ENCODE measurements at regions not wholly inside any gene's neighbourhood (a gene's known extent, or its start where the extent isn't known, plus 50 kb on each side); places are given as distances from the start of the nearest gene placed in this dataset.

DNA sequence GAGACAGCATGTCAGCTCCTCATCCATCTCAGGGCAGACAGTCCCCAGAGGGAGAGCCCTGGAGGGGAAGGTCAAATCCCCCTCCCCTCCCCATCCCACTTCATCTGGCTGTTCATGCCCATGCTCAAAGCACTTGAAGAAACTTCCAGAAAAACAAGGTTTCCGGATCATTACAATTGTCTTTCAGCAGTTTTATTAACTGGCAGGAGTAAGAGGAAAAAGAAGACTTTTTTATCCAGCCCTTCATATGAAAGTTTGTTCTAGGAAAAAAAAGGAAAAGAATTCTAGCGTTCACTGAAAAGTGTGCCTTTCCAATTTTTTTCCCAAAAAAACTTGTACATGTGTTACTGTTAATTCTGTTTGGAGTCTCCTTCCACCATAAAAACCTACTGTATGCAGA is 145.7 kb upstream of the TIAM1 start:
- no peak for DNase-seq (ENCODE audit: low read depth)
- H3K4me3 ChIP-seq (ENCODE audit: low read length) = no peak overlapping the region
- TF ChIP-seq, protein P1, sequence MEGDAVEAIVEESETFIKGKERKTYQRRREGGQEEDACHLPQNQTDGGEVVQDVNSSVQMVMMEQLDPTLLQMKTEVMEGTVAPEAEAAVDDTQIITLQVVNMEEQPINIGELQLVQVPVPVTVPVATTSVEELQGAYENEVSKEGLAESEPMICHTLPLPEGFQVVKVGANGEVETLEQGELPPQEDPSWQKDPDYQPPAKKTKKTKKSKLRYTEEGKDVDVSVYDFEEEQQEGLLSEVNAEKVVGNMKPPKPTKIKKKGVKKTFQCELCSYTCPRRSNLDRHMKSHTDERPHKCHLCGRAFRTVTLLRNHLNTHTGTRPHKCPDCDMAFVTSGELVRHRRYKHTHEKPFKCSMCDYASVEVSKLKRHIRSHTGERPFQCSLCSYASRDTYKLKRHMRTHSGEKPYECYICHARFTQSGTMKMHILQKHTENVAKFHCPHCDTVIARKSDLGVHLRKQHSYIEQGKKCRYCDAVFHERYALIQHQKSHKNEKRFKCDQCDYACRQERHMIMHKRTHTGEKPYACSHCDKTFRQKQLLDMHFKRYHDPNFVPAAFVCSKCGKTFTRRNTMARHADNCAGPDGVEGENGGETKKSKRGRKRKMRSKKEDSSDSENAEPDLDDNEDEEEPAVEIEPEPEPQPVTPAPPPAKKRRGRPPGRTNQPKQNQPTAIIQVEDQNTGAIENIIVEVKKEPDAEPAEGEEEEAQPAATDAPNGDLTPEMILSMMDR (conservative IDR thresholded peaks at IDR 0.05; ENCODE audit: low read length) = no peak

DNA sequence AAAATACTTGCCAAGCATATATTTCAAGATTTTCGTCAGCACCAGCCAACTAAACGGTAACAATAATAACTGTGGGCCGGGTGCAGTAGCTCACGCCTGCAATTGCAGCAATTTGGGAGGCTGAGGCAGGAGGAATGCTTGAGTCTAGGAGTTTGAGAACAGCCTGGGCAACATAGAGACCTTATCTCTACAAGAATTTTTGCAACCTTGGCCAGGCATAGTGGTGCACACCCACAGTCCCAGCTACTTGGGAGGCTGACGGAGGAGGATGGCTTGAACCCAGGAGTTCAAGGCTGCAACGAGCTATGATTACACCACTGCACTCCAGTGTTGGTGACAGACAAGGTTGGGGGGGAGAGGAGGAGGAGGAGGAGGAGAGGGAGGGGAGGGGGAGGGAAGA is 145.0 kb upstream of the TIAM1 start:
- no peak for DNase-seq (ENCODE audit: low read depth)
- TF ChIP-seq, protein P1 (conservative IDR thresholded peaks at IDR 0.05; ENCODE audit: low read length) = no peak
- H3K4me3 ChIP-seq (ENCODE audit: low read length) = no peak overlapping the region

DNA sequence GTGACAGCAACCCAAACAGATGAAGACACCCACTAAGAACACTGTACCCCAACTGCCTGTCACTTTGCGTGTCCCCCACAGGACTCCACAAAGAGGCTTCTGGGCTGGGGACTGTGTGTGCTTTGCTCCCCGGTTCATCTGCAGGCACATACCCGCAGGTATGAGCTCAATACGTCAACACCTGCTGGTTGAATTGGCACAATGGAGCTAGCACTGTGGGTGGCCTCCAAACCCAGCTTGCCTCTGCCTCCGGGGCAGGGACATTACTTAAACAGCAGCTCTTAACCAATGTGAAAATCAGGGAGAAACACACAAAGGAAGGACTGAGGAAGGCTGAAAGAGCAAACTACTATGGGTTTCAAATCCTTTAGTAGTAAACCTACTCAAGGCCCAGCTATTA is 140.2 kb upstream of the TIAM1 start:
- TF ChIP-seq, protein P1 (conservative IDR thresholded peaks at IDR 0.05; ENCODE audit: low read length) = no peak
- no peak overlapping the region for H3K4me3 ChIP-seq (ENCODE audit: low read length)
- DNase-seq (ENCODE audit: low read depth) = no peak

DNA sequence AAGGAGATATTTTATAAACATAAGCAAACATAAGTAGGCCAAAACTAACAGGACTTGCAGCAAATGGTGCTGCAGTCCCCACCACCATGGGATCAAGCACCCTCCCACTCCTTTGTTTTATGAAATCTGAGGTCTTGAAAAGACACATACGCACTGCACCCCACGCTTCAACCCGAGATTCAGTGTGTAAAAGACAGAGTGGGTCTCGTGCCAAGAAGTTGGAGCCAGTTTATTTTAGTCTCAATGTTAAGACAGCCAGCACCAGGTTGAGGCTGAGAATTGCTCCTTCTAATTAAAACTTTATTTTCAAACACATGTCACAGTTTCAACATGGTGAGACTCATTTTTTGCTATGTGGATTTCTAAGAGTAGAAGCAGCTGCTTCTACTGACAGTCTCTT is 139.1 kb upstream of the TIAM1 start:
- H3K4me3 ChIP-seq (ENCODE audit: low read length) = no peak overlapping the region

DNA sequence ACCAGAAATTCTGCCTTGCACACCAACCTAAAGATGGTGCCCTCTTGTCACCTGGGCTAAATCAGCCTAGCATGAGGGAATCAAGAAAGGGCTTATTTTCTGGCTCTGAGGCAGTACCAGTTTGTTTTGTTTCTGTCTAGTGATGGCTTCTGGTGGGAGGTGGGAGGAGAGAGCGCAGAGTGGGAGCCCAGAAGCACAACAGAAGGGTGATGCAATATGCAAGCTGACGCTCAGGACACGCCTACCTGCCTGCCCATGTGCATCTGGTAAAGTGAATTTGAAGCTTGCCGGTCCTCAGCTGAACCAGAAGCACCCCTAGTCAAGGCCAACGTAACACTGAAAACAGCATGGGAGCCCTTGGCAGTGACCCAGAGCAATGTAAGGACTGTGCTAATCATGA is 138.4 kb upstream of the TIAM1 start:
- TF ChIP-seq, protein P1 (conservative IDR thresholded peaks at IDR 0.05; ENCODE audit: low read length) = no peak
- no peak overlapping the region for H3K4me3 ChIP-seq (ENCODE audit: low read length)
- DNase-seq (ENCODE audit: low read depth) = no peak

More for the DNA sequence above, 139.1 kb upstream of the TIAM1 start:
- DNase-seq (ENCODE audit: low read depth) = no peak
- TF ChIP-seq, protein P1 (conservative IDR thresholded peaks at IDR 0.05; ENCODE audit: low read length) = no peak

DNA sequence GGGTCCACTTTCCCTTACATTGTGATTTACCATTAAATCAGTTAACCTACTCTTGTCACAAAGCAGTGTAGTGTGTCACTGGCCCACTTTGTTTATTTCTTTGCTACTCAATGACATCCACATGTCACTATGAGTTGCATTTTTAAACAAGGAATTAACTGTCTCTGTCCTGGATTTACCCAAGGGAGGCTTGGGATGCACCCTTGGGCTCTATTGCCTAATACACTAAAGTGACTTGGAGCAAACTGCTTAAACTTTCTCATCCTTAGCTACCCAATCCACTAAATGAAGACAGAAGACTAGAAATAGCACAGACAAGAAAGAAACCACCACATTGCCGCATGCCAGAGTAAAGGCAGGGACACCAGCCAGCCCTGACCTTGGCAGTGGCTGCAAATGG is 136.2 kb upstream of the TIAM1 start:
- DNase-seq (ENCODE audit: low read depth) = no peak
- H3K4me3 ChIP-seq (ENCODE audit: low read length) = no peak overlapping the region
- TF ChIP-seq, protein P1 (conservative IDR thresholded peaks at IDR 0.05; ENCODE audit: low read length) = no peak

DNA sequence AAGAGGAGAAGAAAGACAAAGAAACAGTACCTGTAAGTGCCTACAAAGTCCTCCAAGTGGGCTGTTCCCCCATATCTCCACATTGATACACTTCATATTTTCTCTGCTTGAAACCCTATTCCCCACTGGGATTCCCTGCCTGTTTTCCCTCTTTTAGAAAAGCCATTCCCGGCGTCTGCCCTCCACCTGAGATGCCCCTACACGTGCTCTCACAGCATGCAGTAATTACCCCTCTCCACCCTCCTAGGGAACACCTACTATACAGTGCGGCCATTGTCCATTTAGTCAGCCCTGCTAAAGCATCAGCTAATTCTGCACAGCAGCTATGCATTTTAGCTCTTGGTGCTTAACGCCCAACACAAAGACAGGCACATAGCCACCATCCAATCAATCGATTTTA is 135.7 kb upstream of the TIAM1 start:
- no peak for DNase-seq (ENCODE audit: low read depth)
- H3K4me3 ChIP-seq (ENCODE audit: low read length) = no peak overlapping the region
- TF ChIP-seq, protein P1 (conservative IDR thresholded peaks at IDR 0.05; ENCODE audit: low read length) = no peak
